Breast epithelium (tissue), 3 donors: ENCODE measurements at regions not wholly inside any gene's neighbourhood (a gene's known extent, or its start where the extent isn't known, plus 50 kb on each side); places are given as distances from the start of the nearest gene placed in this dataset.

Source experiments
- POLR2A ChIP-seq: fragments of 450-650 bp; IDR thresholded peaks from one replicate; pipeline ENCODE4 v1.6.1; 2016; ENCODE audit warnings: antibody characterized with exemption, mild to moderate bottlenecking, moderate library complexity
- POLR2AphosphoS5 ChIP-seq, 3 donors: sonication (generic); formaldehyde crosslinking; IDR thresholded peaks; one replicate each; pipeline ENCODE4 v1.6.1; 2017; ENCODE audit warnings: antibody characterized with exemption in 3 of 3
- TF ChIP-seq, protein P1 (sequence below), 3 donors: fragments of 450-650 bp; IDR thresholded peaks; one replicate each; pipeline ENCODE4 v1.5.1; 2016 to 2017; ENCODE audit warnings: antibody characterized with exemption in 3 of 3, mild to moderate bottlenecking in 3 of 3, moderate library complexity in 3 of 3

DNA sequence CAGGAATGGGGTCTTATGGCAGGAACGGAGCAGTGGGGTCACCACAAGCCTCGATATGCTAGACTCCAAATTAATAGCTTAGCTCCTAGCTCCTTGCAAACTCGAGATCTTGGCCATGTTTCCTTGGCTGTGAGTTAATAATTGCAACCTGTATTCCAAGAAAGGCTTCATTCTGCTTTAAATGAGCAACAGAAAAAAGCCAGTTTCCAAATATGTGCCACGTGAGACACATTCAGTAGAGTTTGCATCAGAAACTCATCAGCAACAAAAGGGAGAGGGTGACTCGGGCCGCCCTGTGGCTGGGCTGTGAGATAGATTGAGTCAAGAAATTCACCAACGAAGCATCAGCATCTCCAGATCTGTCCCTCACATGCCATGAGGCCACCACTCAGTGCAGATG, 112.0 kb downstream of the NPTX2 start:
- TF ChIP-seq POLR2AphosphoS5 (IDR thresholded peaks at IDR 0.05) (no peak), POLR2A (no peak)
- TF ChIP-seq, protein P1, sequence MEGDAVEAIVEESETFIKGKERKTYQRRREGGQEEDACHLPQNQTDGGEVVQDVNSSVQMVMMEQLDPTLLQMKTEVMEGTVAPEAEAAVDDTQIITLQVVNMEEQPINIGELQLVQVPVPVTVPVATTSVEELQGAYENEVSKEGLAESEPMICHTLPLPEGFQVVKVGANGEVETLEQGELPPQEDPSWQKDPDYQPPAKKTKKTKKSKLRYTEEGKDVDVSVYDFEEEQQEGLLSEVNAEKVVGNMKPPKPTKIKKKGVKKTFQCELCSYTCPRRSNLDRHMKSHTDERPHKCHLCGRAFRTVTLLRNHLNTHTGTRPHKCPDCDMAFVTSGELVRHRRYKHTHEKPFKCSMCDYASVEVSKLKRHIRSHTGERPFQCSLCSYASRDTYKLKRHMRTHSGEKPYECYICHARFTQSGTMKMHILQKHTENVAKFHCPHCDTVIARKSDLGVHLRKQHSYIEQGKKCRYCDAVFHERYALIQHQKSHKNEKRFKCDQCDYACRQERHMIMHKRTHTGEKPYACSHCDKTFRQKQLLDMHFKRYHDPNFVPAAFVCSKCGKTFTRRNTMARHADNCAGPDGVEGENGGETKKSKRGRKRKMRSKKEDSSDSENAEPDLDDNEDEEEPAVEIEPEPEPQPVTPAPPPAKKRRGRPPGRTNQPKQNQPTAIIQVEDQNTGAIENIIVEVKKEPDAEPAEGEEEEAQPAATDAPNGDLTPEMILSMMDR (IDR thresholded peaks at IDR 0.05): no peak
